C4-2B (cell line): ENCODE measurements at regions not wholly inside any gene's neighbourhood (a gene's known extent, or its start where the extent isn't known, plus 50 kb on each side); places are given as distances from the start of the nearest gene placed in this dataset.

ENCODE experiments used
- CTCF ChIP-seq: fragments of 450-650 bp; conservative IDR thresholded peaks from 2 replicates; pipeline ENCODE4 v1.5.1; 2017; ENCODE audit warnings: mild to moderate bottlenecking
- ZFX ChIP-seq: fragments of 450-650 bp; IDR thresholded peaks from 2 replicates; pipeline ENCODE4 v1.6.1; 2017

DNA sequence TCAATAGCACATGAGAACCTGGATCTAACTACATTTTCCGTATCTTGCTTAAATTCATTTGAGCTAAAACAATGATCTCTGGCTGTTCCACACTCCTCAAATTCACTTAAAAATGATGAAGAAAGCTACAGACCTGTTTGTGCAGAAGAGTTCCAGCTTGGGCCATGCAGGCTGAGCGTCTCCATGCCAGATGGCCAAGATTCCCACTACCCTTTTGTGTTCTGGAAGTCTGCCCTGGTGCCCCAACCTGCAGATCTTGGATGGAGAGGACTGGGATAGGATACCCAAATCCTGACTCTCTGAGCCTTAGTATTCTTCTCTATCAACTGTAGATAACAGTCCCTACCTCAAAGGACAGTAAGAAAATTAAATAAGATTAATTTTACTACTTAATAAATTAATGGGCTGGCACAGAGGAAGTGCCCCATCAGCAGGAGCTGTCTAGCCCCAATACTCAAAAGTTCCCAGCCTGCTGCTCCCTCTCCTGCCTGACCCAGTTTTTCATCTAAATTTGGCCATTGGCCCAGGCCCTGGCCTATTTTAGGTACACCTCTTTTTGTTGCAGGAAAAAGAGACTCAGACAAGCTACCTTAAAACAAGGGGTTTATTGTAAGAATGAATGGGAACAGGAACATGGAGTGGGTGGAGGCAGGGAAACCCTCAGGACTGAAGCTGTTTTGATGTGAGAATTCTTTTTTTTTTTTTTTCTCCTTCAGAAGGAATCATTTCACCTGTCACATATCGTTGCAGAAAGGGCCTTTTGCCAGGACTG is 81.4 kb upstream of the GRK3 start:
- no peak for TF ChIP-seq CTCF
- TF ChIP-seq ZFX: no peak
